SK-N-SH treated with all-trans-retinoic acid at 6 μM for 48 hours (cell line): ENCODE measurements at regions not wholly inside any gene's neighbourhood (a gene's known extent, or its start where the extent isn't known, plus 50 kb on each side); places are given as distances from the start of the nearest gene placed in this dataset.

Experiments
- ARNTL ChIP-seq: fragments of 450-650 bp; formaldehyde crosslinking; IDR thresholded peaks from 2 replicates; pipeline ENCODE4 v1.5.0; 2020; ENCODE audit warnings: low read depth, mild to moderate bottlenecking, moderate library complexity, borderline replicate concordance
- CSDC2 ChIP-seq: fragments of 250-450 bp; sonication (Bioruptor Pico); IDR thresholded peaks from 2 replicates; pipeline ENCODE4 v1.5.0; 2020; ENCODE audit warnings: mild to moderate bottlenecking, moderate library complexity
- ESRRG ChIP-seq: fragments of 250-450 bp; sonication (Bioruptor Pico); IDR thresholded peaks from 2 replicates; pipeline ENCODE4 v1.6.1; 2021; ENCODE audit warnings: mild to moderate bottlenecking
- GLIS3 ChIP-seq: fragments of 250-450 bp; sonication (Bioruptor Pico); IDR thresholded peaks from 2 replicates; pipeline ENCODE4 v1.5.0; 2020; ENCODE audit warnings: mild to moderate bottlenecking, moderate library complexity
- ISL1 ChIP-seq: fragments of 250-450 bp; sonication (Bioruptor Pico); IDR thresholded peaks from 2 replicates; pipeline ENCODE4 v2.1.2; 2022; ENCODE audit warnings: mild to moderate bottlenecking, moderate library complexity
- SNAI2 ChIP-seq: fragments of 250-450 bp; sonication (Bioruptor Pico); IDR thresholded peaks from 2 replicates; pipeline ENCODE4 v1.5.0; 2020; ENCODE audit warnings: mild to moderate bottlenecking, moderate library complexity
- ZFP3 ChIP-seq: fragments of 250-450 bp; sonication (Bioruptor Pico); IDR thresholded peaks from 2 replicates; pipeline ENCODE4 v1.5.0; 2020; ENCODE audit warnings: mild to moderate bottlenecking, moderate library complexity
- TF ChIP-seq, protein P1 (sequence below): fragments of 250-450 bp; sonication (Bioruptor Pico); IDR thresholded peaks from 2 replicates; pipeline ENCODE4 v1.8.0; 2020; ENCODE audit warnings: mild to moderate bottlenecking, moderate library complexity, borderline replicate concordance
- TF ChIP-seq, protein P2 (sequence below): fragments of 250-450 bp; sonication (Bioruptor Pico); IDR thresholded peaks from 2 replicates; pipeline ENCODE4 v1.5.1; 2021; ENCODE audit warnings: mild to moderate bottlenecking, moderate library complexity
- TF ChIP-seq, protein P3 (sequence below): fragments of 250-450 bp; sonication (Bioruptor Pico); IDR thresholded peaks from 2 replicates; pipeline ENCODE4 v1.5.1; 2020; ENCODE audit warnings: low read depth, mild to moderate bottlenecking, moderate library complexity

DNA sequence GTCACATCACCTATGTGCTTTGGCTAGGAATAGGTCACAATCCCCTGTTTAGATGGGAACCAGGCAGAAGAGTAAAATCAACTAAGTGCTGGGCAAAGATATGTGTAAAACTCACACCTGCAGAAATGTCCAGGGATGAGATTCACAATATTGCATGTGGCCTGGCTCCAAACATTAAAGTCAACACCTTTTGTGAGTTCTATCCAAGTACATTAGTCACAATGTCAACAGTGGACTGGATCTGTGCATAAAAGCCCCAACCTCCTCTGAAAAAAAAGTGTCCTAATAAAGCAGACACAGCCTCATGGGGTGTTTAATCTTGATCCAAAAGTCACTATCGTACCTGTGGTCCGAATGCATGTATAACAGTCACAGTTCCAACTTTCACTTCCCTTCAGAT is 1990.3 kb downstream of the TP53TG3F start:
- TF ChIP-seq, protein P1, sequence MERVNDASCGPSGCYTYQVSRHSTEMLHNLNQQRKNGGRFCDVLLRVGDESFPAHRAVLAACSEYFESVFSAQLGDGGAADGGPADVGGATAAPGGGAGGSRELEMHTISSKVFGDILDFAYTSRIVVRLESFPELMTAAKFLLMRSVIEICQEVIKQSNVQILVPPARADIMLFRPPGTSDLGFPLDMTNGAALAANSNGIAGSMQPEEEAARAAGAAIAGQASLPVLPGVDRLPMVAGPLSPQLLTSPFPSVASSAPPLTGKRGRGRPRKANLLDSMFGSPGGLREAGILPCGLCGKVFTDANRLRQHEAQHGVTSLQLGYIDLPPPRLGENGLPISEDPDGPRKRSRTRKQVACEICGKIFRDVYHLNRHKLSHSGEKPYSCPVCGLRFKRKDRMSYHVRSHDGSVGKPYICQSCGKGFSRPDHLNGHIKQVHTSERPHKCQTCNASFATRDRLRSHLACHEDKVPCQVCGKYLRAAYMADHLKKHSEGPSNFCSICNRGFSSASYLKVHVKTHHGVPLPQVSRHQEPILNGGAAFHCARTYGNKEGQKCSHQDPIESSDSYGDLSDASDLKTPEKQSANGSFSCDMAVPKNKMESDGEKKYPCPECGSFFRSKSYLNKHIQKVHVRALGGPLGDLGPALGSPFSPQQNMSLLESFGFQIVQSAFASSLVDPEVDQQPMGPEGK (CRISPR knock-in tag): no peak
- TF ChIP-seq ISL1 (CRISPR knock-in tag): no peak
- TF ChIP-seq ESRRG (CRISPR knock-in tag): no peak
- TF ChIP-seq ARNTL (CRISPR knock-in tag): no peak
- TF ChIP-seq ZFP3 (CRISPR knock-in tag): no peak
- TF ChIP-seq CSDC2: no peak
- TF ChIP-seq, protein P2, sequence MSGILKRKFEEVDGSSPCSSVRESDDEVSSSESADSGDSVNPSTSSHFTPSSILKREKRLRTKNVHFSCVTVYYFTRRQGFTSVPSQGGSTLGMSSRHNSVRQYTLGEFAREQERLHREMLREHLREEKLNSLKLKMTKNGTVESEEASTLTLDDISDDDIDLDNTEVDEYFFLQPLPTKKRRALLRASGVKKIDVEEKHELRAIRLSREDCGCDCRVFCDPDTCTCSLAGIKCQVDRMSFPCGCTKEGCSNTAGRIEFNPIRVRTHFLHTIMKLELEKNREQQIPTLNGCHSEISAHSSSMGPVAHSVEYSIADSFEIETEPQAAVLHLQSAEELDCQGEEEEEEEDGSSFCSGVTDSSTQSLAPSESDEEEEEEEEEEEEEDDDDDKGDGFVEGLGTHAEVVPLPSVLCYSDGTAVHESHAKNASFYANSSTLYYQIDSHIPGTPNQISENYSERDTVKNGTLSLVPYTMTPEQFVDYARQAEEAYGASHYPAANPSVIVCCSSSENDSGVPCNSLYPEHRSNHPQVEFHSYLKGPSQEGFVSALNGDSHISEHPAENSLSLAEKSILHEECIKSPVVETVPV: no peak
- TF ChIP-seq SNAI2 (CRISPR knock-in tag): no peak
- TF ChIP-seq, protein P3, sequence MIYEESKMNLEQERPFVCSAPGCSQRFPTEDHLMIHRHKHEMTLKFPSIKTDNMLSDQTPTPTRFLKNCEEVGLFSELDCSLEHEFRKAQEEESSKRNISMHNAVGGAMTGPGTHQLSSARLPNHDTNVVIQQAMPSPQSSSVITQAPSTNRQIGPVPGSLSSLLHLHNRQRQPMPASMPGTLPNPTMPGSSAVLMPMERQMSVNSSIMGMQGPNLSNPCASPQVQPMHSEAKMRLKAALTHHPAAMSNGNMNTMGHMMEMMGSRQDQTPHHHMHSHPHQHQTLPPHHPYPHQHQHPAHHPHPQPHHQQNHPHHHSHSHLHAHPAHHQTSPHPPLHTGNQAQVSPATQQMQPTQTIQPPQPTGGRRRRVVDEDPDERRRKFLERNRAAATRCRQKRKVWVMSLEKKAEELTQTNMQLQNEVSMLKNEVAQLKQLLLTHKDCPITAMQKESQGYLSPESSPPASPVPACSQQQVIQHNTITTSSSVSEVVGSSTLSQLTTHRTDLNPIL (CRISPR knock-in tag): no peak
- no peak for TF ChIP-seq GLIS3 (CRISPR knock-in tag)
